HAP-1 (cell line): ENCODE measurements at regions not wholly inside any gene's neighbourhood (a gene's known extent, or its start where the extent isn't known, plus 50 kb on each side); places are given as distances from the start of the nearest gene placed in this dataset.
"Not testable (repeated sequence)": the region's sequence is repeated elsewhere in the genome, so short reads cannot be mapped to it uniquely, and the experiment has no call there.

Experiments
- DNase-seq, 2 experiments: peaks; one replicate each; pipeline ENCODE4 v3.0.0-alpha.2; 2016 to 2020; ENCODE audit warnings: low spot score in 2 of 2
- H3K27me3 ChIP-seq: fragments of 250-450 bp; sonication (Bioruptor Pico); 2 replicates; pipeline ENCODE4 v1.5.1; 2020; ENCODE audit warnings: low read depth, mild to moderate bottlenecking, moderate library complexity
- H3K36me3 ChIP-seq: fragments of 250-450 bp; sonication (Bioruptor Pico); replicated peaks from 2 replicates; pipeline ENCODE4 v1.5.1; 2020; ENCODE audit warnings: mild to moderate bottlenecking
- H3K4me1 ChIP-seq: fragments of 250-450 bp; sonication (Bioruptor Pico); 2 replicates; pipeline ENCODE4 v1.5.1; 2020; ENCODE audit warnings: mild to moderate bottlenecking
- H3K4me3 ChIP-seq: fragments of 250-450 bp; sonication (Bioruptor Pico); 2 replicates; pipeline ENCODE4 v1.5.1; 2020; ENCODE audit warnings: mild to moderate bottlenecking, moderate library complexity
- H3K9me3 ChIP-seq: fragments of 250-450 bp; sonication (Bioruptor Pico); 2 replicates; pipeline ENCODE4 v1.5.1; 2020; ENCODE audit warnings: mild to moderate bottlenecking, moderate library complexity
- in situ Hi-C: fragments of 300-500 bp; cut with MboI; formaldehyde crosslinking; loops from 3 replicates; pipeline ENCODE4 v1.14.3; 2020; ENCODE audit warnings: low sequenced_read_pairs, inconsistent platforms, mixed read lengths

DNA sequence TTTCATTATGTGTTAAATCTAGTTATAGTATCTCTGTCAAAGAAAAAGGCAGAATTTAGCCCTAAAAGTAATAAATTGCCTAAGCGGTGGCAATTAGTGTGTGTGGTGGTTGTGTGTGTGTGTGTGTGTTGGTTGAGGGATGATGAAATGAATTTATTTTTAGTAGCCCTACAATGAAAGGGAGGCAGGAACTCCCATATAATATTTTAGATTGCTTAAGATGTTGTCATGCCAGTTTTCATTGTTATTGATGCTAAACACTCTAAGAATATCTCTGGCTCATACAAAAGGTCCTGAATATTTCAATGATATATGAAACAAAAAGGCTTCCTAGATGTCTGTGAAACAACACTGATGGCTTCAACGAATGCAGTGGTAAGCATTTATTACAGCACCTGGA lies 140.6 kb upstream of the TBC1D5 start:
- Histone ChIP-seq H3K27me3 (no peaks in the 10 kb centered on the region), H3K4me3 (no peak overlapping the region), H3K4me1 (no peaks in the 10 kb centered on the region), H3K9me3 (no peaks in the 10 kb centered on the region), H3K36me3 (no peaks in the 10 kb centered on the region)
- in situ Hi-C loops, result loop anchor here (25.0 kb wide), 2 partner anchors 404 to 504 kb away; no protein-coding TSS in a partner anchor
- DNase-seq, result no peak

DNA sequence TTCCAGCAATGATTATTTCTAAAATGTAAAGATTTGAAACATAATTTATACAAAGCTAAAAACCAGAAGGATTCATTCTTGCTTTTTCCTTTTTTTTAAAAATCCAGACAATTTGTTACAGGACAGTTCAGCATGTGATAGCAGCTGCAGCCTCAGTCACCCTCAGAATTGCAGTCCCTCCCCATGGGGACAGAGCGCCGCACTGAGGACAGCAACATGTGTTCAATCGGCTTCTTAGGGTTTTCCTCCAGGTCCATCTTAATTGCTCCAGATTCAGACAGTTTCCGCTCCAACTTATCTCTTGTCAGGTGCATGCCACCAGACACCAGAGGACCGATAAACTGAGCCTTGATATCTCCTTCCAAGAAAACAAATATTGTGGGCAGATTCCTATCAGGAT lies 134.9 kb upstream of the TBC1D5 start:
- no peak overlapping the region for H3K4me3 ChIP-seq
- no peaks in the 10 kb centered on the region for H3K9me3 ChIP-seq
- H3K27me3 ChIP-seq, result no peaks in the 10 kb centered on the region
- in situ Hi-C loops, result loop anchor here (25.0 kb wide), 2 partner anchors 410 to 510 kb away; no protein-coding TSS in a partner anchor
- no peaks in the 10 kb centered on the region for H3K36me3 ChIP-seq
- no peak for DNase-seq
- no peaks in the 10 kb centered on the region for H3K4me1 ChIP-seq

DNA sequence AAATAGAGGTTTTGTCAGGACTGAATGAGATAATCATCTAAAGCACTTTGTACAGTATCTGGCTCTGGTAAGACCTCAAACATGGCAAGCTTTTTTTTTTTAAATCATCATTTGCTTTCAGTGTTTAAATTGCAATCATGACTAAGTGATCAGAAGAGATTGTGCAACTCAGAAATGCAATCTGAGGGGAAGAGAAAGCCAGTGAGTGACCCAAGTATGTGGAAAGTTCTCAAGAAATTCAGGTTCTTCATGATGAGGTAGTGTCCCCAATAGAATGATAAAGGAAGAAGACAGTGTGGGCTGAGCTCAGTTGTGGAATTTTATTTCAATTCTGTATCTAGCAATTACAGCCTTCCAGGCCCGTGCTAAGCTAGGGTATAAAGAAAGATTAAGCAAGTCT lies 132.2 kb upstream of the TBC1D5 start:
- Histone ChIP-seq H3K9me3 (no peaks in the 10 kb centered on the region), H3K36me3 (no peaks in the 10 kb centered on the region), H3K27me3 (no peaks in the 10 kb centered on the region), H3K4me3 (no peak overlapping the region), H3K4me1 (no peaks in the 10 kb centered on the region)
- DNase-seq, result no peak
- in situ Hi-C loops, result loop anchor here (25.0 kb wide), 2 partner anchors 413 to 513 kb away; no protein-coding TSS in a partner anchor

GRCh38 chr3:17872457-17872856 lies 130.0 kb upstream of the TBC1D5 start:
- no peaks in the 10 kb centered on the region for H3K27me3 ChIP-seq
- no peaks in the 10 kb centered on the region for H3K4me1 ChIP-seq
- no peaks in the 10 kb centered on the region for H3K36me3 ChIP-seq
- in situ Hi-C loops, result no loop called here
- no peaks in the 10 kb centered on the region for H3K9me3 ChIP-seq
- no peak for DNase-seq
- no peak overlapping the region for H3K4me3 ChIP-seq

DNA sequence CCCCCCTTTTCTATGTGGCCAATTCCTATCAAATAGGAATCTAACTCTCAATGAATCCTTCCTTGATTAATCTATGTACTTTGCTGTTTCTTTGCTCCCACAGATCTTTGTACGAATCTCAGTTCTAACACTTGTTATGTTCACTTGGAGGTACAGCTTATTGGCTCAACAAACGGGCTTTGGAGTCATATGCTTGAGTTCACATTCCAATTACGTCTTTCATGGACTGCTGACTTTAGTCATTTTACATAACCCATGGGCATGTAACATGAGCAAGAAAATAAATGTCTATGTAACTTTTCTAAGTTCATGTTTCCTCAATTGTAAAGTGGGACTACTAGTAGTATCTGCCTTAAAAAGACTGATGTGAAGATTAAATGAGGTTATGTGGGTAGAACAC lies 123.2 kb upstream of the TBC1D5 start:
- Histone ChIP-seq H3K9me3 (no peaks in the 10 kb centered on the region; the same call in 1 of the 2 replicates), H3K36me3 (no peaks in the 10 kb centered on the region), H3K4me3 (no peak overlapping the region), H3K27me3 (no peaks in the 10 kb centered on the region; the same call in 1 of the 2 replicates), H3K4me1 (no peaks in the 10 kb centered on the region)
- in situ Hi-C loops, result no loop called here
- DNase-seq, result no peak

DNA sequence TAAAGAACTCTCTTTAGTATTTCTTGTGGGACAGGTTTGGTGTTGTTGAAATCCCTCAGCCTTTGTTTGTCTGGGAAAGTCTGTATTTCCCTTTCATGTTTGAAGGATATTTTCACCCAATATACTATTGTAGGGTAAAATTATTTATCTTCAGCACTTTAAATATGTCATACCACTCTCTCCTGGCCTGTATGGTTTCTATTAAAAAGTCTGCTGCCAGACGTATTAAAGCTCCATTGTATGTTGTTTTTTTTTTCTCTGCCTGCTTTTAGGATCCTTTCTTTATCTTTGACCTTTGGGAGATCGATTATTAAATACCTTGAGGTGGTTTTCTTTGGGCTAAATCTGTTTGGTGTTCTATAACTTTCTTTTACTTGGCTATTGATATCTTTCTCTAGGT lies 119.0 kb upstream of the TBC1D5 start:
- Histone ChIP-seq H3K9me3 (no peaks in the 10 kb centered on the region; the same call in 1 of the 2 replicates), H3K4me1 (no peaks in the 10 kb centered on the region), H3K27me3 (no peaks in the 10 kb centered on the region; the same call in 1 of the 2 replicates), H3K36me3 (no peaks in the 10 kb centered on the region), H3K4me3 (no peak overlapping the region)
- in situ Hi-C loops, result no loop called here
- DNase-seq, result no peak

- H3K36me3 ChIP-seq, H3K4me3 ChIP-seq, H3K9me3 ChIP-seq, H3K4me1 ChIP-seq, DNase-seq, in situ Hi-C loops, H3K27me3 ChIP-seq: not testable (repeated sequence)
Measured at GRCh38 chr3:17860840-17861471, 118.5 kb upstream of the TBC1D5 start.

- no peak overlapping the region for H3K4me3 ChIP-seq
- no peak for DNase-seq
- no peaks in the 10 kb centered on the region for H3K27me3 ChIP-seq
- peaks cover 4% of the 10 kb centered on the region; the same call in 1 of the 2 replicates for H3K4me1 ChIP-seq
- H3K9me3 ChIP-seq, result no peaks in the 10 kb centered on the region
- in situ Hi-C loops, result no loop called here
- no peaks in the 10 kb centered on the region for H3K36me3 ChIP-seq
Measured at GRCh38 chr3:17852217-17852616, 109.8 kb upstream of the TBC1D5 start.

- peak in 1 of 2 experiments; percentile 4 for DNase-seq
- in situ Hi-C loops, result no loop called here
- H3K27me3 ChIP-seq, result no peaks in the 10 kb centered on the region
Measured at GRCh38 chr3:17850448-17850847, 108.0 kb upstream of the TBC1D5 start.

DNA sequence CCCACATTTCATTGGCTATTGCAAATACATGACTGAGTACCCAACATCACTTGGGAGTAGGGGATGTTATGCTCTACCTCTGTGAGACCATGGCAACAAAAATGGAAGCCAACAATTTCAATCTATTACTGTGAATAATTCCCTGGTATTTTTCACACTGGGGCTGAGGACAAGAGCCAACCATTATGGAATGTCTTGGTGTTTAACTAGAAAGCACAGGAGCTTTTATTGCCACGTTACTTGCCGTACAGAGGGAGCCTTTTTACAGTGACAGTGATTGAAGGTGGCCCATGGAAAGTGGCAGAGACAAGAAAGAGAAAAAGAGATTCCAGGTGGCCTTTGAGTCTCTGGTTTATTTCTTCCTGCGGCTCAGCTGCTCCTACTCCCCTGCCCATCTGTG lies 105.7 kb upstream of the TBC1D5 start:
- Histone ChIP-seq H3K4me3 (no peak overlapping the region), H3K27me3 (no peaks in the 10 kb centered on the region), H3K36me3 (no peaks in the 10 kb centered on the region), H3K4me1 (peaks cover 4% of the 10 kb centered on the region; the same call in 1 of the 2 replicates), H3K9me3 (no peaks in the 10 kb centered on the region)
- in situ Hi-C loops, result loop anchor here (25.0 kb wide), 3 partner anchors 186 to 561 kb away; no protein-coding TSS in a partner anchor
- no peak for DNase-seq

More at GRCh38 chr3:17850448-17850847, 108.0 kb upstream of the TBC1D5 start:
- Histone ChIP-seq H3K9me3 (no peaks in the 10 kb centered on the region), H3K4me3 (no peak overlapping the region), H3K4me1 (peaks cover 4% of the 10 kb centered on the region; the same call in 1 of the 2 replicates), H3K36me3 (no peaks in the 10 kb centered on the region)

DNA sequence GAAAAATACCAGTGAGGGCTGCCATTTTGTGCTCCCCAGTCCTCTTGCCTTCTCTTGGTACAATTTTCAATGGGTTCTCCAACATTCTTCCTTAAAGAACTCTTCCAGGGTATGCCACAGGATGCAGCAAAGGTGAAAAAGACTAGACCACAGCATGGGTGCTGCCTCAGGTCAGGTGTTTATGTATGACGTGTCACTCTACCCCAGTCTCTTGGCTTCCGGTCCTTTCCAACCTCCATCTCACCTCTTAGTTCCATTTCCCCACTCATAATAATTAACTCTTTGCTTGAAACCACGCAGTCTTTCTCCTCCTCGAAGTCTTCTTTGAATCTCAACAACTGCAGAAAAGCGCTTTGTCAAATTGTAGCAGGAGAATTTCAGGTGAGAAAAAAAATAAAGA lies 104.7 kb upstream of the TBC1D5 start:
- Histone ChIP-seq H3K36me3 (no peaks in the 10 kb centered on the region), H3K9me3 (no peaks in the 10 kb centered on the region), H3K4me1 (peaks cover 4% of the 10 kb centered on the region; the same call in 1 of the 2 replicates), H3K4me3 (no peak overlapping the region), H3K27me3 (no peaks in the 10 kb centered on the region)
- in situ Hi-C loops, result loop anchor here (25.0 kb wide), 3 partner anchors 185 to 560 kb away; no protein-coding TSS in a partner anchor
- DNase-seq, result no peak

DNA sequence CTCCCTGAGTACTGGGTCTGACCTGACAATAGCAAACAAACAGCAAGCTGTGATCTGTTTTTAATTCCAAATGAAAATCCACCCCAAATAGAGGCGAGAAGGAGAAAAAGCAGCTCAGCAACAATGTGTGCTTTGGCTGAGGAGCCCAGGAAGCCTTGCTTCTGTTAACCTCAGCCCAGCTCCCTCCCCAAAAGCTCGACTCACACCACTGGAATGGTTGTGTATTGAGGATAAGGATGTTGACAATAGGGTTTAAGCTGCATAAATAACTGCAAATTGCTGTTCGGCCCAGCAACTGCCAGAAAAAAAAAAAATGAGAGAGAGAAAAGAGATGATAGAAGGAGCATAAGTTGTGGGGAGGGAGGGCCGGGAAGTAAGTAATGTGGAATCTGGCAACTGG lies 104.0 kb upstream of the TBC1D5 start:
- H3K4me1 ChIP-seq, result peaks cover 4% of the 10 kb centered on the region; the same call in 1 of the 2 replicates
- in situ Hi-C loops, result loop anchor here (25.0 kb wide), 3 partner anchors 184 to 559 kb away; no protein-coding TSS in a partner anchor
- H3K36me3 ChIP-seq, result no peaks in the 10 kb centered on the region
- DNase-seq, result no peak
- no peaks in the 10 kb centered on the region for H3K9me3 ChIP-seq
- H3K27me3 ChIP-seq, result no peaks in the 10 kb centered on the region
- no peak overlapping the region for H3K4me3 ChIP-seq

GRCh38 chr3:17845026-17845812 lies 102.8 kb upstream of the TBC1D5 start:
- Histone ChIP-seq H3K36me3 (no peaks in the 10 kb centered on the region), H3K4me3 (no peak overlapping the region), H3K27me3 (no peaks in the 10 kb centered on the region), H3K4me1 (no peaks in the 10 kb centered on the region), H3K9me3 (no peaks in the 10 kb centered on the region)
- no peak for DNase-seq
- in situ Hi-C loops, result loop anchor here (25.0 kb wide), 3 partner anchors 183 to 558 kb away; no protein-coding TSS in a partner anchor

- in situ Hi-C loops, result loop anchor here (25.0 kb wide), 3 partner anchors 182 to 557 kb away; no protein-coding TSS in a partner anchor
- DNase-seq, result no peak
- no peaks in the 10 kb centered on the region for H3K4me1 ChIP-seq
- no peak overlapping the region for H3K4me3 ChIP-seq
- H3K36me3 ChIP-seq, result no peaks in the 10 kb centered on the region
- H3K9me3 ChIP-seq, result no peaks in the 10 kb centered on the region
- H3K27me3 ChIP-seq, result no peaks in the 10 kb centered on the region
Measured at GRCh38 chr3:17844236-17844635, 101.8 kb upstream of the TBC1D5 start.
